Neutrophil (primary cell): ENCODE measurements at regions not wholly inside any gene's neighbourhood (a gene's known extent, or its start where the extent isn't known, plus 50 kb on each side); places are given as distances from the start of the nearest gene placed in this dataset.

Source experiments
- H3K27ac ChIP-seq: fragments of 200-600 bp; sonication (generic); 2 replicates; pipeline ENCODE4 v1.5.1; 2016; ENCODE audit warnings: mild to moderate bottlenecking, moderate library complexity
- H3K27me3 ChIP-seq: fragments of 200-600 bp; sonication (generic); 2 replicates; pipeline ENCODE4 v1.6.0; 2016; ENCODE audit warnings: mild to moderate bottlenecking
- H3K36me3 ChIP-seq: fragments of 200-600 bp; sonication (generic); 2 replicates; pipeline ENCODE4 v1.5.1; 2017
- H3K4me1 ChIP-seq, 2 experiments: fragments of 200-600 bp in 1 of 2; sonication (generic) in 1 of 2; 1 replicate in 1 of 2; 2 replicates in 1 of 2; pipeline versions ENCODE4 v1.5.1 to v1.6.1; 2013 to 2016; ENCODE audit warnings: low read depth in 1 of 2, low read length in 1 of 2, mild to moderate bottlenecking in 1 of 2, moderate library complexity in 1 of 2; ENCODE audit not compliant: control insufficient read depth in 1 of 2, insufficient read depth in 1 of 2
- H3K4me3 ChIP-seq, 2 experiments: fragments of 200-600 bp in 1 of 2; sonication (generic) in 1 of 2; 1 replicate in 1 of 2; 2 replicates in 1 of 2; pipeline ENCODE4 v1.5.1; 2013 to 2016; ENCODE audit warnings: low read depth in 1 of 2, low read length in 1 of 2, mild to moderate bottlenecking in 1 of 2, moderate library complexity in 1 of 2
- H3K9me3 ChIP-seq: fragments of 200-600 bp; sonication (generic); 2 replicates; pipeline ENCODE4 v1.5.1; 2016
- CTCF ChIP-seq: fragments of 200-600 bp; sonication (generic); IDR thresholded peaks from 2 replicates; pipeline ENCODE4 v1.5.1; 2016; ENCODE audit warnings: antibody characterized with exemption

GRCh38 chr1:194387531-194387930 is 1201.1 kb upstream of the B3GALT2 start:
- Histone ChIP-seq H3K27ac (no peak overlapping the region), H3K9me3 (no peaks in the 10 kb centered on the region), H3K4me1 (no peaks in the 10 kb centered on the region), H3K27me3 (no peaks in the 10 kb centered on the region), H3K36me3 (no peaks in the 10 kb centered on the region), H3K4me3 (no peak overlapping the region)
- no peak for TF ChIP-seq CTCF

- no peaks in the 10 kb centered on the region for H3K27me3 ChIP-seq
- H3K36me3 ChIP-seq = no peaks in the 10 kb centered on the region
- TF ChIP-seq CTCF = no peak
- no peaks in the 10 kb centered on the region for H3K9me3 ChIP-seq
- no peak overlapping the region for H3K27ac ChIP-seq
- no peak overlapping the region for H3K4me3 ChIP-seq
- H3K4me1 ChIP-seq = no peaks in the 10 kb centered on the region
These were observed 1192.1 kb upstream of the B3GALT2 start for GRCh38 chr1:194378517-194378916.

- Histone ChIP-seq H3K36me3 (no peaks in the 10 kb centered on the region), H3K27ac (no peak overlapping the region), H3K27me3 (no peaks in the 10 kb centered on the region), H3K4me1 (no peaks in the 10 kb centered on the region), H3K9me3 (no peaks in the 10 kb centered on the region), H3K4me3 (no peak overlapping the region)
- TF ChIP-seq CTCF = no peak
These were observed 1188.2 kb upstream of the B3GALT2 start for GRCh38 chr1:194374649-194375048.

GRCh38 chr1:194372266-194372665 is 1185.9 kb upstream of the B3GALT2 start:
- H3K4me1 ChIP-seq = no peaks in the 10 kb centered on the region
- TF ChIP-seq CTCF = no peak
- H3K27ac ChIP-seq = no peak overlapping the region
- no peak overlapping the region for H3K4me3 ChIP-seq
- no peaks in the 10 kb centered on the region for H3K9me3 ChIP-seq
- H3K27me3 ChIP-seq = no peaks in the 10 kb centered on the region
- H3K36me3 ChIP-seq = no peaks in the 10 kb centered on the region

GRCh38 chr1:194369622-194370021 is 1183.2 kb upstream of the B3GALT2 start:
- TF ChIP-seq CTCF = no peak
- no peak overlapping the region for H3K27ac ChIP-seq
- H3K9me3 ChIP-seq = no peaks in the 10 kb centered on the region
- no peaks in the 10 kb centered on the region for H3K4me1 ChIP-seq
- no peaks in the 10 kb centered on the region for H3K36me3 ChIP-seq
- no peaks in the 10 kb centered on the region for H3K27me3 ChIP-seq
- no peak overlapping the region for H3K4me3 ChIP-seq

GRCh38 chr1:194369060-194369459 is 1182.6 kb upstream of the B3GALT2 start:
- Histone ChIP-seq H3K4me1 (no peaks in the 10 kb centered on the region), H3K4me3 (no peak overlapping the region), H3K27ac (no peak overlapping the region), H3K36me3 (no peaks in the 10 kb centered on the region), H3K9me3 (no peaks in the 10 kb centered on the region), H3K27me3 (no peaks in the 10 kb centered on the region)
- TF ChIP-seq CTCF = no peak
